HEK293T (cell line): ENCODE measurements at regions not wholly inside any gene's neighbourhood (a gene's known extent, or its start where the extent isn't known, plus 50 kb on each side); places are given as distances from the start of the nearest gene placed in this dataset.

ENCODE experiments used
- CTCF ChIA-PET: fragments of 350-600 bp; formaldehyde crosslinking; extraction: SDS; loops from one replicate; lab custom pipeline; 2021; ENCODE audit warnings: antibody characterized with exemption, inconsistent platforms; lab: Yijun Ruan, JAX
- POLR2A ChIA-PET: fragments of 350-600 bp; formaldehyde crosslinking; extraction: SDS; loops from one replicate; lab custom pipeline; 2020; ENCODE audit warnings: antibody characterized with exemption, inconsistent platforms; lab: Yijun Ruan, JAX
- DNase-seq: peaks from one replicate; pipeline ENCODE4 v3.0.0; 2012; ENCODE audit warnings: mixed read lengths; ENCODE audit errors: extremely low spot score
- ARNT ChIP-seq: fragments of 450-650 bp; IDR thresholded peaks from 2 replicates; pipeline ENCODE4 v1.6.1; 2017; ENCODE audit warnings: mild to moderate bottlenecking
- BHLHE40 ChIP-seq: fragments of 450-650 bp; IDR thresholded peaks from 2 replicates; pipeline ENCODE4 v1.6.1; 2016; ENCODE audit warnings: mild to moderate bottlenecking, moderate library complexity, borderline replicate concordance
- CTBP1 ChIP-seq: fragments of 450-650 bp; IDR thresholded peaks from 2 replicates; pipeline ENCODE4 v1.6.1; 2016; ENCODE audit warnings: borderline replicate concordance
- ELF4 ChIP-seq: fragments of 450-650 bp; IDR thresholded peaks from 2 replicates; pipeline ENCODE4 v1.6.1; 2017; ENCODE audit warnings: antibody characterized with exemption
- FOXA1 ChIP-seq: fragments of 450-650 bp; IDR thresholded peaks from 2 replicates; pipeline ENCODE4 v1.6.1; 2016; ENCODE audit warnings: mild to moderate bottlenecking
- FOXK2 ChIP-seq: fragments of 450-650 bp; IDR thresholded peaks from 2 replicates; pipeline ENCODE4 v1.6.1; 2016; ENCODE audit warnings: mild to moderate bottlenecking
- FOXM1 ChIP-seq: fragments of 450-650 bp; IDR thresholded peaks from 2 replicates; pipeline ENCODE4 v1.6.1; 2017; ENCODE audit warnings: mild to moderate bottlenecking, borderline replicate concordance
- HDGF ChIP-seq: fragments of 450-650 bp; IDR thresholded peaks from 2 replicates; pipeline ENCODE4 v1.6.1; 2017; ENCODE audit warnings: antibody characterized with exemption, borderline replicate concordance
- L3MBTL2 ChIP-seq: fragments of 450-650 bp; conservative IDR thresholded peaks from 2 replicates; pipeline ENCODE4 v1.6.1; 2016; ENCODE audit warnings: mild to moderate bottlenecking
- LEF1 ChIP-seq: fragments of 450-650 bp; IDR thresholded peaks from 2 replicates; pipeline ENCODE4 v1.6.1; 2017; ENCODE audit warnings: mild to moderate bottlenecking, borderline replicate concordance
- NFRKB ChIP-seq: fragments of 450-650 bp; IDR thresholded peaks from 2 replicates; pipeline ENCODE4 v1.6.1; 2016; ENCODE audit warnings: mild to moderate bottlenecking, moderate library complexity
- PKNOX1 ChIP-seq: fragments of 450-650 bp; IDR thresholded peaks from 2 replicates; pipeline ENCODE4 v1.6.1; 2016
- SP1 ChIP-seq: fragments of 450-650 bp; IDR thresholded peaks from 2 replicates; pipeline ENCODE4 v1.6.1; 2017
- SUZ12 ChIP-seq: fragments of 450-650 bp; IDR thresholded peaks from 2 replicates; pipeline ENCODE4 v1.6.1; 2016; ENCODE audit warnings: mild to moderate bottlenecking
- TARDBP ChIP-seq: fragments of 450-650 bp; IDR thresholded peaks from 2 replicates; pipeline ENCODE4 v1.6.1; 2016
- ZNF384 ChIP-seq: fragments of 450-650 bp; IDR thresholded peaks from 2 replicates; pipeline ENCODE4 v1.6.1; 2016

GRCh38 chr19:30280018-30280417, 92.2 kb upstream of the ZNF536 start:
- DNase-seq, result no peak
- CTCF ChIA-PET, result no interaction called here
- POLR2A ChIA-PET, result no interaction called here
- TF ChIP-seq LEF1 (no peak), L3MBTL2 (no peak), ELF4 (no peak), BHLHE40 (no peak), PKNOX1 (no peak), FOXA1 (no peak), TARDBP (no peak), ARNT (no peak), SUZ12 (no peak), FOXK2 (no peak), FOXM1 (no peak), CTBP1 (no peak)

DNA sequence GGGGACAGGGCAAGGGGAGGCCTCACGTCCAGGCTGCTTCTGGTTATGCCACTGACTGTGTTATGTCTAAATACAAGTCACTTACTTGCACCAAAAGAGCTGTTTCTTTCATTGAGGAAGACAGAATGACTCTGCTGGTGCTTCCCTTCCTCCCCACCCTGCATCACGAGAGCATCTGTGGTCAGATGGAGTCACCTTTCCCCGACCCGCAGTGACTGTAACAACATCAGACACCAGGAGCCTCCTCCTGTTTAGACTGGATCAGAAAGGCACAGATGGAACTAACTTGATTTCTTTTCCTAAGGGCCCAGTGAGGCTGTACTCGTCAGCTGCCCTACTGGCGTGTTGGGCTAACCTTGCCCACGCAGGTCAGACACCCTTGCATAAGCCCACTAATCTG, 90.3 kb upstream of the ZNF536 start:
- TF ChIP-seq FOXM1, result no peak
- TF ChIP-seq CTBP1, result no peak
- TF ChIP-seq L3MBTL2, result no peak
- no peak for TF ChIP-seq FOXA1
- TF ChIP-seq ARNT, result no peak
- TF ChIP-seq BHLHE40, result no peak
- no peak for TF ChIP-seq HDGF
- no peak for TF ChIP-seq SUZ12
- no peak for TF ChIP-seq LEF1
- TF ChIP-seq FOXK2, result no peak
- TF ChIP-seq ELF4, result no peak
- POLR2A ChIA-PET, result no interaction called here
- CTCF ChIA-PET, result no interaction called here
- DNase-seq, result no peak

- POLR2A ChIA-PET, result no interaction called here
- DNase-seq, result no peak
- CTCF ChIA-PET, result no interaction called here
- TF ChIP-seq SP1 (no peak), ELF4 (no peak), LEF1 (no peak), CTBP1 (no peak)
Observed at GRCh38 chr19:30283556-30283955, 88.6 kb upstream of the ZNF536 start.

GRCh38 chr19:30284209-30284608, 88.0 kb upstream of the ZNF536 start:
- ChIA-PET CTCF (no interaction called here), POLR2A (no interaction called here)

GRCh38 chr19:30284885-30285284, 87.3 kb upstream of the ZNF536 start:
- TF ChIP-seq HDGF (no peak), SUZ12 (no peak), FOXA1 (no peak), ELF4 (no peak), SP1 (no peak), TARDBP (no peak), NFRKB (no peak), L3MBTL2 (no peak), FOXK2 (no peak), PKNOX1 (no peak), BHLHE40 (no peak), LEF1 (no peak), FOXM1 (no peak), ARNT (no peak), ZNF384 (no peak), CTBP1 (no peak)
- POLR2A ChIA-PET, result no interaction called here
- CTCF ChIA-PET, result no interaction called here
- DNase-seq, result no peak

More at GRCh38 chr19:30284209-30284608, 88.0 kb upstream of the ZNF536 start:
- TF ChIP-seq LEF1, result no peak
- TF ChIP-seq SP1, result no peak
- TF ChIP-seq ZNF384, result no peak
- no peak for TF ChIP-seq L3MBTL2
- no peak for TF ChIP-seq PKNOX1
- TF ChIP-seq BHLHE40, result no peak
- TF ChIP-seq NFRKB, result no peak
- no peak for TF ChIP-seq ARNT
- no peak for TF ChIP-seq CTBP1
- DNase-seq, result no peak

DNA sequence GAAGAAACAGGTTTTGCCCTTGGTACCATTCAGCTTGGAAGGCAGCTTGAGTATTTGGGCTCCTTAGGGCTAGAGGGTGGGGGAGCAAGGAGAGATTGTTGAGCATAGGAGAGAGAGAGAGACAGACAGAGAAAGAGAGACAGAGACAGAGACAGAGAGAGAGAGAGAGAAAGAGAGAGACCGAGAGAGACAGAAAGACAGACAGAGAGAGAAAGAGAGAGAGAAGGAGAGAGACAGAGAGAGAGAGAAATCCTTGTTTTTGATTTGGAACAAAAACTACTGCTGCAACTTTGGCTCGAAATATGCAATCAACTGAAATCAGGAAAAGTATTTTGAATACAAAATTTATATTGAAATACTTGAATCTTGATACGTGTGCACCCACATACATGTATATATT, 85.8 kb upstream of the ZNF536 start:
- POLR2A ChIA-PET, result no interaction called here
- TF ChIP-seq L3MBTL2 (no peak), HDGF (no peak), ARNT (no peak)
- CTCF ChIA-PET, result no interaction called here
- DNase-seq, result no peak

DNA sequence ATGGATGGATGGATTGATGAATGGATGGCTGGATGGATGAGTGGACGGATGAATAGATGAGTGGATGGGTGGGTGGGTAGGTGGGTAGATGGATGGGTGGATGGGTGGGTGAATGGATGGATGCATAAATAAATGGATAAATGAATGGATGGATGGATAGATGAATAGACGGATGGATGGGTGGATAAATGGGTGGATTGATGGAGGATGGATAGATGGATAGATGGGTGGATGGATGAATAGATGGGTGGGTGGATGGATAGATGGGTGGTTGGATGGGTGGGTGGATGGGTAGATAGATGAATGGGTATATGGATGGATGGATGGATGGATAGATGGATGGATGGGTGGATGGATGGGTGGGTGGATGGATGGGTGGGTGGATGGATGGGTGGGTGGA, 84.9 kb upstream of the ZNF536 start:
- ChIA-PET CTCF (no interaction called here), POLR2A (no interaction called here)

More for the DNA sequence above, 84.9 kb upstream of the ZNF536 start:
- TF ChIP-seq ELF4, result no peak
- no peak for TF ChIP-seq ARNT
- no peak for TF ChIP-seq BHLHE40
- no peak for TF ChIP-seq SP1
- TF ChIP-seq NFRKB, result no peak
- TF ChIP-seq CTBP1, result no peak
- TF ChIP-seq PKNOX1, result no peak
- no peak for TF ChIP-seq SUZ12
- no peak for TF ChIP-seq FOXM1
- no peak for TF ChIP-seq FOXK2
- DNase-seq, result no peak
